ENCODE measurements at regions not wholly inside any gene's neighbourhood (a gene's known extent, or its start where the extent isn't known, plus 50 kb on each side); places are given as distances from the start of the nearest gene placed in this dataset.

GRCh38 chr17:62163847-62164246, 98.8 kb upstream of the MED13 start:
- TF ChIP-seq, protein P1, sequence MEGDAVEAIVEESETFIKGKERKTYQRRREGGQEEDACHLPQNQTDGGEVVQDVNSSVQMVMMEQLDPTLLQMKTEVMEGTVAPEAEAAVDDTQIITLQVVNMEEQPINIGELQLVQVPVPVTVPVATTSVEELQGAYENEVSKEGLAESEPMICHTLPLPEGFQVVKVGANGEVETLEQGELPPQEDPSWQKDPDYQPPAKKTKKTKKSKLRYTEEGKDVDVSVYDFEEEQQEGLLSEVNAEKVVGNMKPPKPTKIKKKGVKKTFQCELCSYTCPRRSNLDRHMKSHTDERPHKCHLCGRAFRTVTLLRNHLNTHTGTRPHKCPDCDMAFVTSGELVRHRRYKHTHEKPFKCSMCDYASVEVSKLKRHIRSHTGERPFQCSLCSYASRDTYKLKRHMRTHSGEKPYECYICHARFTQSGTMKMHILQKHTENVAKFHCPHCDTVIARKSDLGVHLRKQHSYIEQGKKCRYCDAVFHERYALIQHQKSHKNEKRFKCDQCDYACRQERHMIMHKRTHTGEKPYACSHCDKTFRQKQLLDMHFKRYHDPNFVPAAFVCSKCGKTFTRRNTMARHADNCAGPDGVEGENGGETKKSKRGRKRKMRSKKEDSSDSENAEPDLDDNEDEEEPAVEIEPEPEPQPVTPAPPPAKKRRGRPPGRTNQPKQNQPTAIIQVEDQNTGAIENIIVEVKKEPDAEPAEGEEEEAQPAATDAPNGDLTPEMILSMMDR (IDR thresholded peaks at IDR 0.05), result no peak
- TF ChIP-seq POLR2AphosphoS5 (IDR thresholded peaks at IDR 0.05) (no peak), POLR2A (IDR thresholded peaks at IDR 0.05) (no peak)

All from sigmoid colon (tissue), 4 donors.